ENCODE measurements at regions not wholly inside any gene's neighbourhood (a gene's known extent, or its start where the extent isn't known, plus 50 kb on each side); places are given as distances from the start of the nearest gene placed in this dataset.
A peak's percentile ranks its signal among the peaks of the same experiment; 100 is the strongest.

GRCh38 chr6:50102676-50103075 lies 52.9 kb upstream of the DEFB112 start:
- no peak for DNase-seq (ENCODE audit: low read depth, low spot score)
- in situ Hi-C loops (cut with HindIII; ENCODE audit: low pct_unique_long_range_greater_than_20kb, low sequenced_read_pairs): no loop called here

GRCh38 chr6:50110587-50110986 lies 60.9 kb upstream of the DEFB112 start:
- no peak for DNase-seq (ENCODE audit: low read depth, low spot score)
- in situ Hi-C loops (cut with HindIII; ENCODE audit: low pct_unique_long_range_greater_than_20kb, low sequenced_read_pairs): no loop called here

DNA sequence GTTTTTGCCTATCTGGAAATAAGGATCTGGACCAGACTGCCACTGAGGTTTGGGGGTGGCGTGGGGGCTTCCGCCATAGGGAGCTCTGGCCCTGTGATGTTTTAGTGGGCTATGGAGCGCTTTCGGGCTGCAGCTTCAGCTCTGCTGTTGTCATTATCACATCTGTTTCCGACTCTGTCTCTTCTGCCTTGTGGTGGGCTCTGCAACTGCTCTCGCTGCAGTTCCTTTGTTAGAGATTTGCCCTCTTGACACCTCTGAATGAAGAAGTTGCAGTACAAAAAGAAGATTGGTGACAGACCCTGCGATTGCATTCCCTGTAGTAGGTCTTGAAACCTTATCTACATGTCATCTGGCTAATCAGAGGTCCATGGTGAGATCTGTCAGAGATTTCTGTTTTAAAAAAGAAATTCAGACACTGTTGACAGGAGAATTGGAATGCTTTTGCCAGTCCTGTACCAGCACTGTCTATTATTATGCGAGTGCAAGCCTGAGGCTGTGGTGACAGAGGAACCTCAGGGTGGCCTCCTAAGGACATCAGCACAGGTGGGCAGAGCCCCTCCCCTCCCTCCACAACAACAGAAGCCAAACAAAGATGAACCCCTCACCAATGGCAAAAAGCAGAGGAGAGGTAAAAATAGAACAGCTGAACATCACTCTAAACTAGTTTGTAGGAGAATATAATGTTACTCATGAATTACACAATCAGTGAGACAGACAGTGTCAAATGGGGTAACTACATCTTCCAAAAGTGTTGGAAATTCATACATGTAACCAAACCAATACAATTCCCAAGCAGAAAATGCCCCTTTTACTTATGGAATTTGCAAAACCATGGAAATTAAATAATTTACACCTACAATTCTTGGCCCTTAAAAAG lies 63.5 kb upstream of the DEFB112 start:
- no peak for DNase-seq (ENCODE audit: low read depth, low spot score)
- in situ Hi-C loops (cut with HindIII; ENCODE audit: low pct_unique_long_range_greater_than_20kb, low sequenced_read_pairs): no loop called here

- in situ Hi-C loops (cut with HindIII; ENCODE audit: low pct_unique_long_range_greater_than_20kb, low sequenced_read_pairs): no loop called here
- DNase-seq (ENCODE audit: low read depth, low spot score): no peak
These were observed 66.7 kb upstream of the DEFB112 start for GRCh38 chr6:50116390-50116789.

GRCh38 chr6:50116797-50117542 lies 67.2 kb upstream of the DEFB112 start:
- in situ Hi-C loops (cut with HindIII; ENCODE audit: low pct_unique_long_range_greater_than_20kb, low sequenced_read_pairs): no loop called here
- DNase-seq (ENCODE audit: low read depth, low spot score): no peak

GRCh38 chr6:50120300-50120699 lies 70.6 kb upstream of the DEFB112 start:
- in situ Hi-C loops (cut with HindIII; ENCODE audit: low pct_unique_long_range_greater_than_20kb, low sequenced_read_pairs): no loop called here
- DNase-seq (ENCODE audit: low read depth, low spot score): no peak

DNA sequence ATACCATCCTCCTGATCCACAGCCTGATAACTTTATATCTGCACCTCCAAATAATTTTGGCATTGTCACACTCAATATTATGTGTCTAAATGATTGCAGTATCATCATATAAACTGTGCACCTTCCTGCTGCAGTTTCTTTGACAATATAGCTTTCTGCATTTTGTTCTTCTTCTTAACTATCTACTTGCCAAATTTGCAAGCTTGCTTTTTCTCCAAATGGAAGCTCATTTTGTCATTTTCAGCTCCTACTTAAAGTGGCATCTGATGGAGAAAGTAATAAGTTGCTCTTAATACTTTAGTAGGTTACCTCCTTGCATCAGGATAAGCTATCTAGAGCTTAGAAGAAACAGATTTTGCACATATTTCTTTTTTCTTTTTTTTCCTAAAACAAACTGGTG lies 74.0 kb upstream of the DEFB112 start:
- no peak for DNase-seq (ENCODE audit: low read depth, low spot score)
- in situ Hi-C loops (cut with HindIII; ENCODE audit: low pct_unique_long_range_greater_than_20kb, low sequenced_read_pairs): no loop called here

DNA sequence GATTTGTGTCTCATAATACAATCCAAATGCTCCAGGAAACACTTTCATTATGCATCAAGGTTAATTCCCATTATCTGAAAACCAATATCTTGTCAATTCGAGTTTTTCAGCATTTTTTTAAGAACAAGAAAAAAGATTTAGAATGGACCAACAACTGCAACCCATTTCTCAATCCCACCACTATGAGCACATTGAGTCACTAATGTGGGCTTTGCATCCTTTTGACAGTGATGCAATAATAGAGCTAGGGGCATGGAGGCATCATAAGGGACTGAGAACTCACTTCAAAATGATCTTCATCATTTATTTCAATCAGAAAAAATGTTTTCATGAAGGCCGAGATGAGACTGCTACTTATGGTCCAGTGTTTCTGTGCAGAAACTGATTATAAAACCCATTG lies 74.8 kb upstream of the DEFB112 start:
- no peak for DNase-seq (ENCODE audit: low read depth, low spot score)
- in situ Hi-C loops (cut with HindIII; ENCODE audit: low pct_unique_long_range_greater_than_20kb, low sequenced_read_pairs): no loop called here

DNA sequence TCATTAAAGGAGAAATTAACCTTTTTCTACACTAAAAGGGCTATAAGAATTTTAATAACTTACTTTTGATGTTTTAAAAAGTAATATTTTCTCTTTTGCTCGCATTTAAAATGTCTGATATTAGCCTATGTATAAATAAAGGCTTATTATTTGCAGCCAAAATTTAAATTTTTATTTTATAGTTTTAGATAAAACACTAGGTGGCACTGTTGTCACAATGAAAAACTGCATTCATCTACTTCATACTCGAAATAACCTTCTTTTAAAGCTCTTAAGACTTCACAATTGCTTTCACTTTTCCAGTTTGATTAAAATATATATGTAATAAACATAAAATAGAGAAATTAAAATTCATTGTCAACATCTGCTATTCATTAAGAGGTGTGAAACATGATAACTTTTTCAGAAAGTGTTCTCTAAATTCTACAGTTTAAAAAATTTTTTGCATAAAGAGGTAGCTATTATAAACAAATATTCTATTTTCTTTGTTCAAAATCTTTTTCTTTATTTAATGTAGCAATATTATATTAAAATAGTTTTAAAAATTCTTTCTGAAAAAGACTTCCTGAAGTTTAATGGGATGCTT lies 78.8 kb upstream of the DEFB112 start:
- in situ Hi-C loops (cut with HindIII; ENCODE audit: low pct_unique_long_range_greater_than_20kb, low sequenced_read_pairs): no loop called here

DNA sequence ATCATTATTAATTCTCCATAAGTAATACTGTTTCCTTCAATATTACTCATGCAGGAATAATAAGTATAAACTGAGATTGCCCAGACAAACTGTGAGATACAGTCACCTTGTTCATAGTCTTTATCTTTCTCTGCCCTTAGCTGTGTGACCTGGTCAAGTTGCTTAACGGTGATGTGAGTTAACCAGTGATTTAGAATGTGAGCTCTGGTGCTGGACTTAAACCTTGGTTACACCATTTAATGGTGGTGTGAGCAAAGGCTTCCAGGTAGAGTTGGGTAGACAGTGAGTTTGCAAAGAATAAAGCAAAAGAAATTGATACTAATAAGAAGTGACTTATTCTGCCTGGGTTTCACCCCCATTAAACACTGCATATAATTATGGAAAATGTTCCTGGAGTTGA lies 86.2 kb upstream of the DEFB112 start:
- no peak for DNase-seq (ENCODE audit: low read depth, low spot score)
- in situ Hi-C loops (cut with HindIII; ENCODE audit: low pct_unique_long_range_greater_than_20kb, low sequenced_read_pairs): no loop called here

More for the DNA sequence above, 78.8 kb upstream of the DEFB112 start:
- DNase-seq (ENCODE audit: low read depth, low spot score): peak; percentile 28

- in situ Hi-C loops (cut with HindIII; ENCODE audit: low pct_unique_long_range_greater_than_20kb, low sequenced_read_pairs): no loop called here
These were observed 91.4 kb upstream of the DEFB112 start for GRCh38 chr6:50141100-50141499.

GRCh38 chr6:50143011-50143719 lies 93.4 kb upstream of the DEFB112 start:
- in situ Hi-C loops (cut with HindIII; ENCODE audit: low pct_unique_long_range_greater_than_20kb, low sequenced_read_pairs): no loop called here
- peak; percentile 4 for DNase-seq (ENCODE audit: low read depth, low spot score)

More at GRCh38 chr6:50141100-50141499, 91.4 kb upstream of the DEFB112 start:
- no peak for DNase-seq (ENCODE audit: low read depth, low spot score)

- peak; percentile 42 for DNase-seq (ENCODE audit: low read depth, low spot score)
- in situ Hi-C loops (cut with HindIII; ENCODE audit: low pct_unique_long_range_greater_than_20kb, low sequenced_read_pairs): no loop called here
These were observed 95.4 kb upstream of the DEFB112 start for GRCh38 chr6:50145125-50145524.

DNA sequence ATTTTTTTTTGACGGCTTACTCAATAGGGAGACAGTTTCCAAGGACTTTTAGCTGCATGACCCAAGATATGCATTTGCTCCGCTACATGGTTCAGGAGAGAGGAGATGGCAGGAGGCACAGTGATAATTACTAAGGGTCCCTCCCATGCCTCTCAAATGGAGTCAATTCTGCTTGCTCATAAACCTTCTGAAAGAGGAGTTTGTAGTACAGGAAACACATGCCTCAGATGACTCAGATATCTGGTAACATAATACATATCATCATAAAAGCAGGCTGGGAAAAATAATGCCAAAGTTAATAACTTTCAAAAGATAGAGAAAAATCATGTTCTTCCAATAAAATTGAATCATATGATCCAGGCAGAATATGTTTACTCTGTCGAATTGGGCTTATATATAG lies 97.6 kb upstream of the DEFB112 start:
- DNase-seq (ENCODE audit: low read depth, low spot score): peak; percentile 17
- in situ Hi-C loops (cut with HindIII; ENCODE audit: low pct_unique_long_range_greater_than_20kb, low sequenced_read_pairs): no loop called here

DNA sequence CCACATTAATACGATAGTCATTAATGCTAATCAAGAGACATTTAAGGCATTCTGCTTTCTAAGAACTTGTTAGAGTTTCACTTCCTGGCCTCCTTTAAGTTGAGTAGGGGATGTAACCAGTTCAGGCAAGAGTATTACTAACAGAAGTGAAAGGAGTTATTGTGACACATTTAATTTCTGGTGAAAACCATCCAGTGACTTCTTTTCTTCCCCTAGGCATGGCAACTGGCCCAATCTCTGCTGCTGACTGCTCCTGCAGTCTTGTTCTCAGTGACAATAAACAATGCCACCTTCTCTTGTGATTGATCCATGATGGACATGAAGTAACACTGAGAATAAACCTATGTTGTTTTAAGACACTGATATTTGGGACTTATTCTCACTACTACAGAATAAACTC lies 130.9 kb upstream of the DEFB112 start:
- in situ Hi-C loops (cut with HindIII; ENCODE audit: low pct_unique_long_range_greater_than_20kb, low sequenced_read_pairs): no loop called here

GRCh38 chr6:50185006-50185405 lies 135.3 kb upstream of the DEFB112 start:
- in situ Hi-C loops (cut with HindIII; ENCODE audit: low pct_unique_long_range_greater_than_20kb, low sequenced_read_pairs): no loop called here
- peak; percentile 54 for DNase-seq (ENCODE audit: low read depth, low spot score)

More for the DNA sequence above, 130.9 kb upstream of the DEFB112 start:
- peak; percentile 81 for DNase-seq (ENCODE audit: low read depth, low spot score)

DNA sequence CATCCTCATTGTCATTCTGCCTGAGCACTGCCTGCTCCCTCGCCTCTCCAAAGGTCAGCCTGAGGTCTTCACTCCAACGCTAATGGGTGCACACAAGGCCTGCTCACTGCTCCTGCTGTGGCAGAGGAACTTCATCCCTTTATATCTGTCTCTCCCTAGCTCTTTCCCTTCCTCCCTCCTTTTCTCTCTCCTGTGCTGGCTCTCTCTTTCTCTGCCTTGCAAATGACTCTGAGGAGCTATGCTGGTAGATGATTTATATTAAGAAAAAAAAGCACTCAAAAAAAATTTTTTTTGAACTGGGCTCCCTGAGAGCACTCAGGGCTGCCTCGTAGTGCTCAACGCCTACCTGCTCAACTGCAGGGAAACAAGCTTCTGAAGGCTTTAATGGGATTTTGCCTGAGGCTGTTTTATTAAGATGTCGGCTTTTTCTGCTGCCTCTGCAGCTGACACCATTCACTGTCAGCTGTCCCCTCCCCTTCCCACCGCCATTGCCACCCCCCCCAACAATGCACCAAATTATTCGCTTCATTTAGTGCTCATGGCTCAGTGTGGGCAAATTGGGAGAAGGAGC lies 137.7 kb upstream of the DEFB112 start:
- no peak for DNase-seq (ENCODE audit: low read depth, low spot score)
- in situ Hi-C loops (cut with HindIII; ENCODE audit: low pct_unique_long_range_greater_than_20kb, low sequenced_read_pairs): no loop called here

DNA sequence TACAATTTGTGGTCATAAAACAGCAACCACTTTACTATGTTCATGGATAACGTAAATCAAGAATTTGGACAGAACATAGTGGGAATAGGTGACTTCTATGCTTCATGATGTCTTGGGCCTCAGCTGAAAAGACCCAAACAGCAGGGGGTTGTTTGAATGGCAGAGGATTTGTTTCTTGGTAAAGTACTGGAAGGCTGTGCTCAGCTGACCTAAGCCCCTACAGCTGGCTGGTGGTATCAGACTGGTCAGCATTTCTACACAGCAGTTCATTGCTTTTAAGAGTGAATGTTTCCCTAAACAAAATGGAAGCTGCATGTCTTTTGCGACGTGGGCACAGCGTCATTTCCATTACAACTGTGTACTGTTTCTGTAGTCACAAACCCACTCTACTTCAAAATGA lies 148.5 kb upstream of the DEFB112 start:
- in situ Hi-C loops (cut with HindIII; ENCODE audit: low pct_unique_long_range_greater_than_20kb, low sequenced_read_pairs): no loop called here

More for the DNA sequence above, 148.5 kb upstream of the DEFB112 start:
- no peak for DNase-seq (ENCODE audit: low read depth, low spot score)
